Neuronal stem cell (in vitro differentiated cells): ENCODE measurements at regions not wholly inside any gene's neighbourhood (a gene's known extent, or its start where the extent isn't known, plus 50 kb on each side); places are given as distances from the start of the nearest gene placed in this dataset.
A peak's percentile ranks its signal among the peaks of the same experiment; 100 is the strongest.

Experiments used
- DNase-seq: peaks from one replicate; pipeline ENCODE4 v3.0.0-alpha.2; 2013; ENCODE audit warnings: low spot score
- H2AFZ ChIP-seq: one replicate; pipeline ENCODE4 v1.6.1; 2013; ENCODE audit warnings: mild to moderate bottlenecking, low read length, inconsistent platforms
- H2AK5ac ChIP-seq: 2 replicates; pipeline ENCODE4 v1.6.1; 2013; ENCODE audit warnings: low read depth, mild to moderate bottlenecking, inconsistent platforms, low read length, moderate library complexity, mixed read lengths
- H2BK120ac ChIP-seq: 2 replicates; pipeline ENCODE4 v1.6.1; 2013; ENCODE audit warnings: low read depth, mild to moderate bottlenecking, inconsistent platforms, low read length, moderate library complexity, mixed read lengths
- H2BK12ac ChIP-seq: one replicate; pipeline ENCODE4 v1.6.1; 2013; ENCODE audit warnings: low read length, inconsistent platforms
- H2BK15ac ChIP-seq: 2 replicates; pipeline ENCODE4 v1.6.1; 2013; ENCODE audit warnings: mild to moderate bottlenecking, low read length, inconsistent platforms, mixed read lengths
- H2BK5ac ChIP-seq: one replicate; pipeline ENCODE4 v1.6.1; 2013; ENCODE audit warnings: inconsistent platforms, mild to moderate bottlenecking, low read length, moderate library complexity
- H3K14ac ChIP-seq: one replicate; pipeline ENCODE4 v1.6.1; 2013; ENCODE audit warnings: low read length, inconsistent platforms
- H3K18ac ChIP-seq: 2 replicates; pipeline ENCODE4 v1.6.1; 2013; ENCODE audit warnings: low read length, inconsistent platforms
- H3K23ac ChIP-seq: 2 replicates; pipeline ENCODE4 v1.6.1; 2013; ENCODE audit warnings: low read depth, mild to moderate bottlenecking, mixed read lengths, low read length, inconsistent platforms; ENCODE audit not compliant: poor library complexity
- H3K27ac ChIP-seq: replicated peaks from 3 replicates; pipeline ENCODE4 v1.5.1; 2013; ENCODE audit warnings: low read length, inconsistent platforms
- H3K27me3 ChIP-seq, 3 experiments: 2 replicates each; pipeline ENCODE4 v1.6.1; 2013; ENCODE audit warnings: low read length in 3 of 3, mild to moderate bottlenecking in 2 of 3, inconsistent platforms in 1 of 3, low read depth in 1 of 3, mixed read lengths in 1 of 3, moderate library complexity in 1 of 3; ENCODE audit not compliant: control insufficient read depth in 3 of 3, insufficient read depth in 3 of 3
- H3K36me3 ChIP-seq, 2 donors: replicated peaks in 1 of 2; 2 replicates each; pipeline ENCODE4 v1.6.1; 2013; ENCODE audit warnings: low read length in 2 of 2; ENCODE audit not compliant: control insufficient read depth in 2 of 2, insufficient read depth in 2 of 2
- H3K4ac ChIP-seq: 2 replicates; pipeline ENCODE4 v1.6.1; 2013; ENCODE audit warnings: inconsistent platforms, mild to moderate bottlenecking, low read length, moderate library complexity
- H3K4me1 ChIP-seq, 2 donors: 1 replicate in 1 of 2; 2 replicates in 1 of 2; pipeline ENCODE4 v1.6.1; 2013; ENCODE audit warnings: low read length in 2 of 2, low read depth in 1 of 2; ENCODE audit not compliant: control insufficient read depth in 2 of 2, insufficient read depth in 1 of 2
- H3K4me2 ChIP-seq: one replicate; pipeline ENCODE4 v1.6.1; 2013; ENCODE audit warnings: mild to moderate bottlenecking, low read length, inconsistent platforms; ENCODE audit not compliant: insufficient read depth, poor library complexity, severe bottlenecking
- H3K4me3 ChIP-seq, 2 donors: 2 replicates each; pipeline ENCODE4 v1.5.1; 2013; ENCODE audit warnings: low read length in 2 of 2, mild to moderate bottlenecking in 2 of 2, inconsistent platforms in 1 of 2, moderate library complexity in 1 of 2
- H3K79me1 ChIP-seq: one replicate; pipeline ENCODE4 v1.6.1; 2013; ENCODE audit warnings: low read depth, mild to moderate bottlenecking, inconsistent platforms, low read length, moderate library complexity
- H3K9ac ChIP-seq: one replicate; pipeline ENCODE4 v1.6.1; 2013; ENCODE audit warnings: mild to moderate bottlenecking, low read depth, low read length, inconsistent platforms; ENCODE audit not compliant: poor library complexity
- H3K9me3 ChIP-seq, 2 donors: replicated peaks in 1 of 2; 2 replicates each; pipeline versions ENCODE3 to v1.6.1; 2013; ENCODE audit warnings: low read length in 2 of 2, mild to moderate bottlenecking in 2 of 2, inconsistent platforms in 1 of 2, low read depth in 1 of 2, mixed read lengths in 1 of 2, moderate library complexity in 1 of 2; ENCODE audit not compliant: control insufficient read depth in 2 of 2, insufficient read depth in 1 of 2
- H4K8ac ChIP-seq: one replicate; pipeline ENCODE4 v1.6.1; 2013; ENCODE audit warnings: low read depth, mild to moderate bottlenecking, inconsistent platforms, low read length, moderate library complexity
- H4K91ac ChIP-seq: one replicate; pipeline ENCODE4 v1.6.1; 2013; ENCODE audit warnings: low read length, low read depth, mild to moderate bottlenecking, inconsistent platforms; ENCODE audit not compliant: poor library complexity
- WGBS, 2 donors: extraction: QIAGEN DNeasy Blood & Tissue Kit; methylation state at CpG; one replicate each; pipeline ENCODE4 v1.1.7; 2013; ENCODE audit warnings: missing lambda C conversion rate in 2 of 2, mixed read lengths in 1 of 2; ENCODE audit not compliant: insufficient read length in 2 of 2, insufficient replicate concordance in 1 of 2; ENCODE audit errors: extremely low coverage in 2 of 2; 5-methylcytosine and 5-hydroxymethylcytosine counted together

GRCh38 chr7:69504733-69505420 is 93.4 kb upstream of the AUTS2 start:
- Histone ChIP-seq H2BK12ac (no peak overlapping the region), H3K4me3 (no peak overlapping the region), H3K4me2 (no peak overlapping the region), H3K36me3 (no peaks in the 10 kb centered on the region), H3K79me1 (no peaks in the 10 kb centered on the region), H3K9me3 (peaks cover 0 to 2% of the 10 kb centered on the region in 2 donors), H3K27me3 (no peaks in the 10 kb centered on the region), H3K4me1 (peaks cover 0 to 2% of the 10 kb centered on the region in 2 donors), H2BK15ac (no peak overlapping the region), H4K8ac (no peak overlapping the region), H3K23ac (no peak overlapping the region), H3K18ac (no peak overlapping the region), H4K91ac (no peak overlapping the region), H3K4ac (no peak overlapping the region), H3K9ac (no peak overlapping the region), H2AFZ (peak overlapping the region; percentile 51), H3K27ac (no peak overlapping the region), H2AK5ac (no peak overlapping the region), H2BK120ac (no peak overlapping the region), H2BK5ac (no peak overlapping the region), H3K14ac (no peak overlapping the region)
- no CpG with 5 or more reads among the region's 8 CpGs for WGBS, 2 donors
- no peak for DNase-seq

GRCh38 chr7:69508736-69509135 is 89.5 kb upstream of the AUTS2 start:
- H3K27ac ChIP-seq, result no peak overlapping the region
- H3K4me3 ChIP-seq, result no peak overlapping the region
- no peak overlapping the region for H2BK5ac ChIP-seq
- no peak overlapping the region for H2BK15ac ChIP-seq
- peaks cover 0 to 2% of the 10 kb centered on the region in 2 donors for H3K4me1 ChIP-seq
- no peak for DNase-seq
- no CpG with 5 or more reads among the region's 2 CpGs for WGBS, 2 donors
- H3K79me1 ChIP-seq, result no peaks in the 10 kb centered on the region
- H3K14ac ChIP-seq, result no peak overlapping the region
- H3K9ac ChIP-seq, result no peak overlapping the region
- no peaks in the 10 kb centered on the region for H3K27me3 ChIP-seq
- H3K9me3 ChIP-seq, result peaks cover 0 to 3% of the 10 kb centered on the region in 2 donors
- no peak overlapping the region for H4K8ac ChIP-seq
- no peak overlapping the region for H2BK12ac ChIP-seq
- no peak overlapping the region for H3K4ac ChIP-seq
- H2AFZ ChIP-seq, result no peak overlapping the region
- H3K4me2 ChIP-seq, result no peak overlapping the region
- H3K36me3 ChIP-seq, result no peaks in the 10 kb centered on the region
- no peak overlapping the region for H2AK5ac ChIP-seq
- no peak overlapping the region for H2BK120ac ChIP-seq
- no peak overlapping the region for H4K91ac ChIP-seq
- no peak overlapping the region for H3K23ac ChIP-seq
- no peak overlapping the region for H3K18ac ChIP-seq

DNA sequence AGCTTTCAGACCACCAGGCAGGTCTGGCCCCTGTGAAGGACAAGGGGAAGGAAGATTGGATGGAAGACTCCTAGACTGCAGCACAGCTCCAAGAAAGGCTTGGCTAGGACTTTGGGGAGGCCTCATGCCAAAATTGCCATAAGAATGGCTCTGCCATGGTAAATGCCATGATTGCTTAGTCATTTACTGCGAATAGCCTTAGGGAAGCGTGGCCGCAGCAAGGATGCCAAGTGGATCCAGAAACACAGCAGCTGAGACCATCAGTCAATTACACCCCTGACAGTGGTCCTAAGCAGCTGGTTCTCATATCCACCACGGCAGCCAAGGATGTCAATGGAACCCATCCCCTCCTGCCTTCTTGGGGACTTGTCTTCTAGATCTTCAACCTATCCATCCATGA is 88.2 kb upstream of the AUTS2 start:
- no peak overlapping the region for H2AK5ac ChIP-seq
- no peak overlapping the region for H2BK120ac ChIP-seq
- no CpG with 5 or more reads among the region's 4 CpGs for WGBS, 2 donors
- H2BK15ac ChIP-seq, result no peak overlapping the region
- H3K18ac ChIP-seq, result no peak overlapping the region
- no peaks in the 10 kb centered on the region for H3K36me3 ChIP-seq
- H3K4ac ChIP-seq, result no peak overlapping the region
- H4K8ac ChIP-seq, result no peak overlapping the region
- no peak overlapping the region for H3K27ac ChIP-seq
- H3K9ac ChIP-seq, result no peak overlapping the region
- H3K4me3 ChIP-seq, result no peak overlapping the region
- no peaks in the 10 kb centered on the region for H3K79me1 ChIP-seq
- no peak overlapping the region for H2BK12ac ChIP-seq
- no peak overlapping the region for H2BK5ac ChIP-seq
- no peak overlapping the region for H4K91ac ChIP-seq
- no peak overlapping the region for H2AFZ ChIP-seq
- no peaks in the 10 kb centered on the region for H3K27me3 ChIP-seq
- no peak overlapping the region for H3K4me2 ChIP-seq
- H3K14ac ChIP-seq, result peak overlapping the region; percentile 10
- H3K4me1 ChIP-seq, result no peaks in the 10 kb centered on the region
- no peak overlapping the region for H3K23ac ChIP-seq
- peaks cover 0 to 3% of the 10 kb centered on the region in 2 donors for H3K9me3 ChIP-seq
- no peak for DNase-seq

DNA sequence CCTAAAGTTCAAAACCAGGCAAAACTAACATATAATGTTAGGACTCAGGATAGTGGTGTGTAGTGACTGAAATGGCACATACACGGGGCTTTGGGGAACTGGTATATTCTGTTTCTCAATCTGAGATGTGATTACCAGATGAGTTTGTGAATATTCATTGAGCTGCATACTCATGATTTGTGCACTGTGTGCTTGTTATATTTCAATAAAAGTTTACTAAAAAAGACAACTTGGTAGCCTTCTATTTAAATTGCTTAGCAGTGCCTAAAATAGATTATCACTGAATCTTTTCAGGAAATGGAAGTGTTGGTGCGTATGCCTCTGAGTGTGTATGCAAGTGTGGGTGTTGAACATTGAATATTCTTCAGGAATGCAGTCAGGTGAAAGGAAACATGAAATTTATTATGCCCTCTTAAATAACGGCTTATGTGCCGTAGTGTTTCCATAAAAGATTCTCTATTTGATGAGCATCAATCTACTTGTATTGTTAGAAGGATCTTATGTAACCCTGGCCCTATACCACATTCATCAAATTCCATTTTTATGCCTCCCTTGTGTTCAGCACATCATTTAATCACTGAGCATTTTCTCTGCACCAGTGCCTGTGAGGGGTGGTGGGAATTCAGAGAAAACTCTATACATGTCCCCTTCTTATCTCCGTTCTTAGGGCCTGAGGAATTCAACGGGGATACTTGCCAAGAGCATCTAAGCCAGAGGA is 82.6 kb upstream of the AUTS2 start:
- H3K27ac ChIP-seq, result no peak overlapping the region
- H2BK120ac ChIP-seq, result no peak overlapping the region
- no peak overlapping the region for H3K18ac ChIP-seq
- H4K8ac ChIP-seq, result no peak overlapping the region
- WGBS, 2 donors, result no CpG with 5 or more reads among the region's 6 CpGs
- no peak overlapping the region for H3K4me2 ChIP-seq
- DNase-seq, result no peak
- no peak overlapping the region for H2BK5ac ChIP-seq
- H3K27me3 ChIP-seq, result peaks cover 0 to 31% (median 0%) of the 10 kb centered on the region in 3 experiments
- no peak overlapping the region for H2BK12ac ChIP-seq
- no peak overlapping the region for H3K14ac ChIP-seq
- H4K91ac ChIP-seq, result no peak overlapping the region
- no peak overlapping the region for H3K4ac ChIP-seq
- no peaks in the 10 kb centered on the region for H3K36me3 ChIP-seq
- H3K79me1 ChIP-seq, result no peaks in the 10 kb centered on the region
- H2AFZ ChIP-seq, result no peak overlapping the region
- H3K4me3 ChIP-seq, result no peak overlapping the region
- H2BK15ac ChIP-seq, result no peak overlapping the region
- no peaks in the 10 kb centered on the region for H3K9me3 ChIP-seq
- H2AK5ac ChIP-seq, result no peak overlapping the region
- no peak overlapping the region for H3K9ac ChIP-seq
- peaks cover 10 to 14% of the 10 kb centered on the region in 2 donors for H3K4me1 ChIP-seq
- no peak overlapping the region for H3K23ac ChIP-seq
